ENCODE measurements at regions not wholly inside any gene's neighbourhood (a gene's known extent, or its start where the extent isn't known, plus 50 kb on each side); places are given as distances from the start of the nearest gene placed in this dataset.

DNA sequence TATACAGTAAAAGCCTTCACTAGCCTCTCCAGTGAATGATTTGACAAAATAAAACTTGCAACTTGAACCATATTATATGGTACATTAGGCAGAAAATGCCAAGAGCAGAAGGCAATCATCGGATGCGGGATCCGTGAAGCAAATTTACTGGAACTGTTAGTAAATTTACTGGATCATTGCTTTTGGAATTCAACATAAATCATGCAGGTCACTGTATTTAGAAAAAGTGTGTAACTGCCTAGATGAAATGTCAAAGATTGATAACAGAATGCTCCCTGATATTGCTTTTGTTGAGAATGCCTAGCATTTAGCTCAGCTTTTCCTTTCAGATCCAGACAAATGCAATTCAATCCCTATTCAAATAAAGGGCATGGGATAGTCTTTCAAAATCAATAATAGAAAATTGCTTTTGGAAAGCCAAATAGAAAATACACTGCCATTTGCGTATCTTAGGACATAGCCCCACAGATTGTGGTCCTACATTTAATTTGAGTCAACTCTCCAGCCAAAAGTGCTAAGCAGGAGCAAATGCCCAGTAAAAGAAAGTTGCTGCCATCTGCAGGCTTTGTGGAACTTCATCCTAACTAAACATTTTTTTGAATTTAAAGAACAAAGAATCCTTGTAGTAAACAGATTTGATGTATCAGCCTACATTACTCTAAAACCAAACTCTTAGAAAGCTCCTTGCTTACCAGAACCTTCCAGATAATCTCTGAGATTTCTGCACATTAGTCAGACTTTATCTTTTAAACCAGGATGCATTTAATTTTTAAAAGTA, 109.5 kb upstream of the HSF2 start:
- H3K4me3 ChIP-seq (ENCODE audit: low read depth, low read length), result no peak overlapping the region
- TF ChIP-seq, protein P1, sequence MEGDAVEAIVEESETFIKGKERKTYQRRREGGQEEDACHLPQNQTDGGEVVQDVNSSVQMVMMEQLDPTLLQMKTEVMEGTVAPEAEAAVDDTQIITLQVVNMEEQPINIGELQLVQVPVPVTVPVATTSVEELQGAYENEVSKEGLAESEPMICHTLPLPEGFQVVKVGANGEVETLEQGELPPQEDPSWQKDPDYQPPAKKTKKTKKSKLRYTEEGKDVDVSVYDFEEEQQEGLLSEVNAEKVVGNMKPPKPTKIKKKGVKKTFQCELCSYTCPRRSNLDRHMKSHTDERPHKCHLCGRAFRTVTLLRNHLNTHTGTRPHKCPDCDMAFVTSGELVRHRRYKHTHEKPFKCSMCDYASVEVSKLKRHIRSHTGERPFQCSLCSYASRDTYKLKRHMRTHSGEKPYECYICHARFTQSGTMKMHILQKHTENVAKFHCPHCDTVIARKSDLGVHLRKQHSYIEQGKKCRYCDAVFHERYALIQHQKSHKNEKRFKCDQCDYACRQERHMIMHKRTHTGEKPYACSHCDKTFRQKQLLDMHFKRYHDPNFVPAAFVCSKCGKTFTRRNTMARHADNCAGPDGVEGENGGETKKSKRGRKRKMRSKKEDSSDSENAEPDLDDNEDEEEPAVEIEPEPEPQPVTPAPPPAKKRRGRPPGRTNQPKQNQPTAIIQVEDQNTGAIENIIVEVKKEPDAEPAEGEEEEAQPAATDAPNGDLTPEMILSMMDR (IDR thresholded peaks at IDR 0.05; ENCODE audit: insufficient read depth, low read depth, low read length), result peak; percentile 26
- DNase-seq (ENCODE audit: low read depth), result peak; percentile 19

- no peak overlapping the region for H3K4me3 ChIP-seq (ENCODE audit: low read depth, low read length)
- TF ChIP-seq, protein P1 (IDR thresholded peaks at IDR 0.05; ENCODE audit: insufficient read depth, low read depth, low read length), result no peak
- DNase-seq (ENCODE audit: low read depth), result no peak
Measured at GRCh38 chr6:122297010-122297409, 102.4 kb upstream of the HSF2 start.

DNA sequence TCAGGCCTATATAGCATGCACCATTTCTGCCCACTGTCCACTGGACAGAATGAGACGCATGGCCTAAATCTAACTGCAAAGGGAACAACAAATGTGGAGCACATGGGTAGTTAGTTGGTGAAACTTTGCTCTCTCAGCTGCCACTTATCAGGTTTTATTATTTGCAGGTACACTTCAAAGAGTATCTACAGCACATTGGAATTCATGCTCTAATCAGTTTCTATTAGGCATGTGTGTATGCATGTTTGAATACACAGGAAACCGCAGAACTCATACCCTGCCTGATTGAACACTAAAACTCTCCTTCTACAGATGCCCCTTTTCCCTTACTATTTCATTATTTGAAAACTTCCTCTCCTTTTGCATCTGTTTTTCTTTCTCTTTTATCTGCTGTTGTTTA, 97.4 kb upstream of the HSF2 start:
- DNase-seq (ENCODE audit: low read depth), result no peak
- TF ChIP-seq, protein P1 (IDR thresholded peaks at IDR 0.05; ENCODE audit: insufficient read depth, low read depth, low read length), result no peak
- H3K4me3 ChIP-seq (ENCODE audit: low read depth, low read length), result no peak overlapping the region

- TF ChIP-seq, protein P1 (IDR thresholded peaks at IDR 0.05; ENCODE audit: insufficient read depth, low read depth, low read length), result no peak
- no peak overlapping the region for H3K4me3 ChIP-seq (ENCODE audit: low read depth, low read length)
- no peak for DNase-seq (ENCODE audit: low read depth)
Measured at GRCh38 chr6:122307577-122307976, 91.9 kb upstream of the HSF2 start.

- no peak overlapping the region for H3K4me3 ChIP-seq (ENCODE audit: low read depth, low read length)
- no peak for DNase-seq (ENCODE audit: low read depth)
- TF ChIP-seq, protein P1 (IDR thresholded peaks at IDR 0.05; ENCODE audit: insufficient read depth, low read depth, low read length), result no peak
Measured at GRCh38 chr6:122308074-122308473, 91.4 kb upstream of the HSF2 start.

- H3K4me3 ChIP-seq (ENCODE audit: low read depth, low read length), result no peak overlapping the region
- no peak for DNase-seq (ENCODE audit: low read depth)
- TF ChIP-seq, protein P1 (IDR thresholded peaks at IDR 0.05; ENCODE audit: insufficient read depth, low read depth, low read length), result no peak
Measured at GRCh38 chr6:122315842-122316241, 83.6 kb upstream of the HSF2 start.

GRCh38 chr6:122322824-122323223, 76.6 kb upstream of the HSF2 start:
- H3K4me3 ChIP-seq (ENCODE audit: low read depth, low read length), result peak overlapping the region; percentile 37
- DNase-seq (ENCODE audit: low read depth), result peak; percentile 77
- TF ChIP-seq, protein P1 (IDR thresholded peaks at IDR 0.05; ENCODE audit: insufficient read depth, low read depth, low read length), result no peak
